HCT116 (cell line): ENCODE measurements at regions not wholly inside any gene's neighbourhood (a gene's known extent, or its start where the extent isn't known, plus 50 kb on each side); places are given as distances from the start of the nearest gene placed in this dataset.

ENCODE experiments used
- ATAC-seq: fragments of 200-7000 bp; cut with Tn5 transposase; 2 replicates; pipeline ENCODE4 v1.9.1; 2020; ENCODE audit warnings: mild to moderate bottlenecking, moderate library complexity
- BruUV-seq: library from RNA; stranded (reverse); fragments of 400-500 nt; replicated peaks from 2 replicates; lab custom pipeline; 2021; lab: Mats Ljungman, UMichigan
- CTCF ChIA-PET: fragments of 300-600 bp; sonication (Branson Sonifier 250); formaldehyde crosslinking; loops from one replicate; lab custom pipeline; 2021; ENCODE audit warnings: antibody characterized with exemption; lab: Charles Lee
- POLR2A ChIA-PET: fragments of 300-600, 350-600 bp; sonication (Branson Sonifier 250); formaldehyde crosslinking; loops from one replicate; lab custom pipeline; 2021; ENCODE audit warnings: antibody characterized with exemption; lab: Charles Lee
- RAD21 ChIA-PET, 2 experiments: fragments of 300-600 bp; sonication (Branson Sonifier 250); formaldehyde crosslinking; loops; one replicate each; lab custom pipeline; 2023; ENCODE audit warnings: low total read pairs in 2 of 2; ENCODE audit not compliant: uncharacterized antibody in 2 of 2, unreplicated experiment in 2 of 2, low non-redundant PET in 1 of 2; lab: Charles Lee
- DNase-seq: peaks from one replicate; pipeline ENCODE4 v3.0.0-alpha.2; 2010; ENCODE audit warnings: low read depth, low spot score
- H2AFZ ChIP-seq: fragments of 200-600 bp; shearing (Covaris generic), sonication (generic); 2 replicates; pipeline ENCODE4 v1.6.1; 2017; ENCODE audit warnings: low read depth, mixed run types, mixed read lengths, antibody characterized with exemption, low read length; ENCODE audit not compliant: poor library complexity, severe bottlenecking
- H3K27ac ChIP-seq: 2 replicates; pipeline ENCODE4 v1.5.1; 2012; ENCODE audit warnings: low read depth, low read length
- H3K27me3 ChIP-seq: fragments of 200-600 bp; sonication (generic); 2 replicates; pipeline ENCODE4 v1.6.1; 2016; ENCODE audit warnings: mixed run types, low read length, mixed read lengths; ENCODE audit not compliant: insufficient read depth
- H3K36me3 ChIP-seq, 2 experiments: fragments of 200-500 bp in 1 of 2; fragments of 200-600 bp in 1 of 2; sonication (Bioruptor generic) in 1 of 2; sonication (generic) in 1 of 2; 2 replicates each; pipeline versions ENCODE4 v1.5.1 to v1.6.1; 2014 to 2016; ENCODE audit warnings: low read length in 2 of 2, inconsistent platforms in 1 of 2, mixed read lengths in 1 of 2, mixed run types in 1 of 2; ENCODE audit not compliant: insufficient read depth in 2 of 2, control insufficient read depth in 1 of 2
- H3K4me1 ChIP-seq, 2 experiments: fragments of 200-600 bp in 1 of 2; sonication (generic) in 1 of 2; 2 replicates each; pipeline versions ENCODE4 v1.5.1 to v1.6.1; 2012 to 2017; ENCODE audit warnings: low read length in 2 of 2, inconsistent platforms in 1 of 2, mild to moderate bottlenecking in 1 of 2, mixed read lengths in 1 of 2, mixed run types in 1 of 2, moderate library complexity in 1 of 2; ENCODE audit not compliant: insufficient read depth in 2 of 2, control insufficient read depth in 1 of 2
- H3K4me2 ChIP-seq: fragments of 200-600 bp; sonication (generic); 2 replicates; pipeline ENCODE4 v1.6.1; 2017; ENCODE audit warnings: mixed run types, low read length, mixed read lengths
- H3K4me3 ChIP-seq, 2 experiments: fragments of 200-600 bp in 1 of 2; sonication (generic) in 1 of 2; replicated peaks in 1 of 2; 2 replicates each; pipeline ENCODE4 v1.5.1; 2011 to 2016; ENCODE audit warnings: low read length in 2 of 2, control low read depth in 1 of 2, low read depth in 1 of 2, mild to moderate bottlenecking in 1 of 2, mixed read lengths in 1 of 2, mixed run types in 1 of 2
- H3K79me2 ChIP-seq: fragments of 200-600 bp; sonication (generic); 2 replicates; pipeline ENCODE4 v1.6.1; 2017; ENCODE audit warnings: mild to moderate bottlenecking, mixed run types, low read length, moderate library complexity, mixed read lengths; ENCODE audit not compliant: insufficient read depth
- H3K9ac ChIP-seq: fragments of 200-600 bp; sonication (generic); 2 replicates; pipeline ENCODE4 v1.6.1; 2016; ENCODE audit warnings: low read length, mixed read lengths
- H3K9me2 ChIP-seq: fragments of 200-600 bp; sonication (generic), shearing (Covaris generic); 2 replicates; pipeline ENCODE4 v1.6.1; 2017; ENCODE audit warnings: mixed run types, mild to moderate bottlenecking, moderate library complexity; ENCODE audit not compliant: insufficient read depth
- H3K9me3 ChIP-seq, 2 experiments: fragments of 200-500 bp in 1 of 2; fragments of 200-600 bp in 1 of 2; sonication (Bioruptor generic) in 1 of 2; sonication (generic) in 1 of 2; 2 replicates each; pipeline ENCODE4 v1.6.1; 2014 to 2017; ENCODE audit warnings: low read length in 2 of 2, mixed read lengths in 2 of 2, inconsistent platforms in 1 of 2, low read depth in 1 of 2, mild to moderate bottlenecking in 1 of 2, mixed run types in 1 of 2, moderate library complexity in 1 of 2; ENCODE audit not compliant: control insufficient read depth in 1 of 2, insufficient read depth in 1 of 2
- H4K20me1 ChIP-seq: fragments of 200-600 bp; sonication (generic), shearing (Covaris generic); 2 replicates; pipeline ENCODE4 v1.6.1; 2017; ENCODE audit warnings: mixed run types, mild to moderate bottlenecking, moderate library complexity; ENCODE audit not compliant: insufficient read depth
- ATF3 ChIP-seq: IDR thresholded peaks from 2 replicates; pipeline ENCODE4 v1.6.1; 2012
- CBX3 ChIP-seq: IDR thresholded peaks from 2 replicates; pipeline ENCODE4 v1.6.1; 2012; ENCODE audit warnings: low read depth
- CEBPB ChIP-seq: IDR thresholded peaks from 2 replicates; pipeline ENCODE4 v1.6.1; 2012; ENCODE audit warnings: low read depth
- CTCF ChIP-seq, 3 experiments: fragments of 200-600 bp in 1 of 3; sonication (generic) in 1 of 3; IDR thresholded peaks in 2 of 3; conservative IDR thresholded peaks in 1 of 3; 2 replicates each; pipeline ENCODE4 v1.5.1; 2012 to 2017; ENCODE audit warnings: low read depth in 2 of 3, low read length in 2 of 3, antibody characterized with exemption in 1 of 3, borderline replicate concordance in 1 of 3, control low read depth in 1 of 3, mild to moderate bottlenecking in 1 of 3, mixed read lengths in 1 of 3, mixed run types in 1 of 3, moderate library complexity in 1 of 3; ENCODE audit not compliant: insufficient read depth in 1 of 3
- ELF1 ChIP-seq: IDR thresholded peaks from 2 replicates; pipeline ENCODE4 v1.6.1; 2012; ENCODE audit warnings: low read depth, borderline replicate concordance
- EZH2 ChIP-seq: fragments of 200-600 bp; sonication (generic); IDR thresholded peaks from 2 replicates; pipeline ENCODE4 v1.6.1; 2017; ENCODE audit warnings: antibody characterized with exemption, mixed run types
- POLR2AphosphoS5 ChIP-seq: IDR thresholded peaks from 2 replicates; pipeline ENCODE4 v1.6.1; 2011; ENCODE audit warnings: mild to moderate bottlenecking, low read depth, low read length, moderate library complexity
- RAD21 ChIP-seq: IDR thresholded peaks from 2 replicates; pipeline ENCODE4 v1.6.1; 2012; ENCODE audit warnings: low read depth, mild to moderate bottlenecking
- REST ChIP-seq: IDR thresholded peaks from 2 replicates; pipeline ENCODE4 v1.6.1; 2012; ENCODE audit warnings: low read depth
- SIN3A ChIP-seq: IDR thresholded peaks from 2 replicates; pipeline ENCODE4 v1.6.1; 2012; ENCODE audit warnings: low read depth
- SP1 ChIP-seq: IDR thresholded peaks from 2 replicates; pipeline ENCODE4 v1.6.1; 2012; ENCODE audit warnings: low read depth
- SRF ChIP-seq: IDR thresholded peaks from 2 replicates; pipeline ENCODE4 v1.6.1; 2012; ENCODE audit warnings: low read depth
- TCF7L2 ChIP-seq: IDR thresholded peaks from 2 replicates; pipeline ENCODE4 v1.7.0; 2011; ENCODE audit warnings: borderline replicate concordance, inconsistent platforms; ENCODE audit not compliant: insufficient read depth, insufficient read length; ENCODE audit errors: extremely low read depth
- ZNF274 ChIP-seq: fragments of 200-500 bp; sonication (Bioruptor generic); IDR thresholded peaks from 2 replicates; pipeline ENCODE4 v1.6.1; 2014; ENCODE audit warnings: mild to moderate bottlenecking, low read depth, low read length, inconsistent platforms
- intact Hi-C: fragments of 100-400 bp; cut with micrococcal nuclease; formaldehyde crosslinking; loops from 2 replicates; pipeline ENCODE4 v1.10.0; 2022
- TF ChIP-seq, protein P1 (sequence below): IDR thresholded peaks from 2 replicates; pipeline ENCODE4 v1.6.1; 2012
- TF ChIP-seq, protein P2 (sequence below): IDR thresholded peaks from 2 replicates; pipeline ENCODE4 v1.6.1; 2011; ENCODE audit warnings: mild to moderate bottlenecking, low read length, moderate library complexity; ENCODE audit not compliant: insufficient replicate concordance; ENCODE audit errors: extremely low read depth

DNA sequence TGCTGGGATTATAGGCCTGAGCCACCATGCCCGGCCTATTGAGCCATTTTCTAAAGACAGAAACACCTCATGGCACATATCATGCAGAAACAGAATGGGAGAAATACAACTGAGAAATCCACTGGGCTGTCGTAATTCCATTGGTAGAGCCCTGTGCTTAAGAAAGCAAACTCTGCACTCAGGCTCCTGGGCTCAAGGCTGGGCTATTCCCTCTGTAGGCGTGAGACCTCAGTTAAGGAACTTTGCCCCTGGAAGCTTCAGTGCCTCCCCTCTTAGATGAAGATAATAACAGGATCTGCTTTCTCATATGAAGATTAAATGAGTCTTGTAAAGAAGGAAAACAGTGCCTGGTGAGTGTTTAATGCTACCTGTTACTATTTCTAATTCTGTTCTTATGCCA lies 120.3 kb downstream of the PXDC1 start:
- Histone ChIP-seq H3K36me3 (no peaks in the 10 kb centered on the region), H3K9me3 (no peaks in the 10 kb centered on the region), H3K4me1 (no peaks in the 10 kb centered on the region), H2AFZ (no peak overlapping the region), H3K4me2 (no peak overlapping the region), H4K20me1 (no peaks in the 10 kb centered on the region), H3K9ac (no peak overlapping the region), H3K27ac (no peak overlapping the region), H3K9me2 (no peaks in the 10 kb centered on the region), H3K4me3 (no peak overlapping the region), H3K79me2 (no peaks in the 10 kb centered on the region), H3K27me3 (no peaks in the 10 kb centered on the region; the same call in 1 of the 2 replicates)
- CTCF ChIA-PET = no interaction called here
- no TSS peak for BruUV-seq
- intact Hi-C loops = no loop called here
- RAD21 ChIA-PET = no interaction called here
- TF ChIP-seq REST (no peak), ELF1 (no peak), ATF3 (no peak), TCF7L2 (no peak), RAD21 (no peak), SRF (no peak), POLR2AphosphoS5 (no peak), SP1 (no peak), SIN3A (no peak), ZNF274 (no peak), CTCF (IDR thresholded peaks at IDR 0.05 in 2 of 3, conservative IDR thresholded peaks at IDR 0.05 in 1 of 3; ENCODE audit: borderline replicate concordance in 1 of 3, insufficient read depth in 1 of 3, low read depth in 2 of 3, low read length in 2 of 3) (no peak), CBX3 (no peak), EZH2 (no peak), CEBPB (no peak)
- TF ChIP-seq, protein P1, sequence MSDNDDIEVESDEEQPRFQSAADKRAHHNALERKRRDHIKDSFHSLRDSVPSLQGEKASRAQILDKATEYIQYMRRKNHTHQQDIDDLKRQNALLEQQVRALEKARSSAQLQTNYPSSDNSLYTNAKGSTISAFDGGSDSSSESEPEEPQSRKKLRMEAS = no peak
- TF ChIP-seq, protein P2, sequence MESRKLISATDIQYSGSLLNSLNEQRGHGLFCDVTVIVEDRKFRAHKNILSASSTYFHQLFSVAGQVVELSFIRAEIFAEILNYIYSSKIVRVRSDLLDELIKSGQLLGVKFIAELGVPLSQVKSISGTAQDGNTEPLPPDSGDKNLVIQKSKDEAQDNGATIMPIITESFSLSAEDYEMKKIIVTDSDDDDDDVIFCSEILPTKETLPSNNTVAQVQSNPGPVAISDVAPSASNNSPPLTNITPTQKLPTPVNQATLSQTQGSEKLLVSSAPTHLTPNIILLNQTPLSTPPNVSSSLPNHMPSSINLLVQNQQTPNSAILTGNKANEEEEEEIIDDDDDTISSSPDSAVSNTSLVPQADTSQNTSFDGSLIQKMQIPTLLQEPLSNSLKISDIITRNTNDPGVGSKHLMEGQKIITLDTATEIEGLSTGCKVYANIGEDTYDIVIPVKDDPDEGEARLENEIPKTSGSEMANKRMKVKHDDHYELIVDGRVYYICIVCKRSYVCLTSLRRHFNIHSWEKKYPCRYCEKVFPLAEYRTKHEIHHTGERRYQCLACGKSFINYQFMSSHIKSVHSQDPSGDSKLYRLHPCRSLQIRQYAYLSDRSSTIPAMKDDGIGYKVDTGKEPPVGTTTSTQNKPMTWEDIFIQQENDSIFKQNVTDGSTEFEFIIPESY = no peak
- POLR2A ChIA-PET = no interaction called here
- DNase-seq = no peak
- ATAC-seq = no peak
